Lung (tissue), 11 donors: ENCODE measurements at regions not wholly inside any gene's neighbourhood (a gene's known extent, or its start where the extent isn't known, plus 50 kb on each side); places are given as distances from the start of the nearest gene placed in this dataset.
"Not testable (repeated sequence)": the region's sequence is repeated elsewhere in the genome, so short reads cannot be mapped to it uniquely, and the experiment has no call there.

Source experiments
- ATAC-seq: fragments of 200-7000 bp; cut with Tn5 transposase; one replicate; pipeline ENCODE4 v1.9.1; 2020; ENCODE audit warnings: moderate number of reproducible peaks; ENCODE audit not compliant: insufficient read depth, low FRiP score
- DNase-seq, 3 donors: peaks; one replicate each; pipeline ENCODE4 v3.0.0-alpha.2; 2013 to 2017
- H3K27ac ChIP-seq, 2 donors: one replicate each; pipeline ENCODE4 v1.5.1; 2013; ENCODE audit warnings: mild to moderate bottlenecking in 2 of 2, moderate library complexity in 2 of 2, control low read depth in 1 of 2, inconsistent platforms in 1 of 2, low read depth in 1 of 2, low read length in 1 of 2
- H3K27me3 ChIP-seq, 3 donors: one replicate each; pipeline ENCODE4 v1.5.1; 2013; ENCODE audit warnings: low read length in 2 of 3; ENCODE audit not compliant: control insufficient read depth in 3 of 3, insufficient read depth in 3 of 3
- H3K36me3 ChIP-seq, 4 donors: one replicate each; pipeline ENCODE4 v1.5.1; 2013; ENCODE audit warnings: low read length in 4 of 4, mild to moderate bottlenecking in 1 of 4, moderate library complexity in 1 of 4; ENCODE audit not compliant: control insufficient read depth in 4 of 4, insufficient read depth in 4 of 4
- H3K4me1 ChIP-seq, 5 donors: one replicate each; pipeline ENCODE4 v1.5.1; 2013; ENCODE audit warnings: low read length in 5 of 5, mild to moderate bottlenecking in 2 of 5, moderate library complexity in 1 of 5; ENCODE audit not compliant: control insufficient read depth in 5 of 5, insufficient read depth in 5 of 5
- H3K4me3 ChIP-seq: one replicate; pipeline ENCODE4 v1.5.1; 2013; ENCODE audit warnings: mild to moderate bottlenecking, control low read depth, moderate library complexity
- H3K9ac ChIP-seq, 2 donors: one replicate each; pipeline ENCODE4 v1.5.1; 2013; ENCODE audit warnings: low read length in 2 of 2, control low read depth in 1 of 2; ENCODE audit not compliant: insufficient read depth in 1 of 2
- H3K9me3 ChIP-seq, 4 donors: one replicate each; pipeline ENCODE4 v1.5.1; 2013; ENCODE audit warnings: low read length in 3 of 4, mild to moderate bottlenecking in 1 of 4, moderate library complexity in 1 of 4; ENCODE audit not compliant: control insufficient read depth in 4 of 4, insufficient read depth in 3 of 4
- CTCF ChIP-seq: IDR thresholded peaks from 2 replicates; pipeline ENCODE4 v1.5.1; 2012; ENCODE audit warnings: mild to moderate bottlenecking; ENCODE audit errors: control extremely low read depth, extremely low read depth
- WGBS, 2 donors: extraction: QIAGEN DNeasy Blood & Tissue Kit; methylation state at CpG; one replicate each; pipeline ENCODE4 v1.1.7; 2013; 5-methylcytosine and 5-hydroxymethylcytosine counted together
- donor health status: control.
- donor health status: control.
- donor health status: Bipolar disorder and iron deficiency.
- donor health status: healthy.
- donor health status: DM: yes; HTN: yes; CAD: no.

GRCh38 chr2:234386971-234387370, 109.9 kb downstream of the ARL4C start:
- ATAC-seq (no peak), DNase-seq (no peak)
- no peak overlapping the region for H3K27ac ChIP-seq
- peaks cover 0 to 3% (median 0%) of the 10 kb centered on the region in 4 donors for H3K9me3 ChIP-seq
- WGBS, 2 donors: 90 to 94% methylated on average over 8 of the region's 8 CpGs
- no peaks in the 10 kb centered on the region for H3K4me1 ChIP-seq
- no peak for TF ChIP-seq CTCF
- no peaks in the 10 kb centered on the region for H3K36me3 ChIP-seq
- no peak overlapping the region for H3K4me3 ChIP-seq
- no peak overlapping the region for H3K9ac ChIP-seq
- peaks cover 0 to 2% (median 0%) of the 10 kb centered on the region in 3 donors for H3K27me3 ChIP-seq

- DNase-seq (no peak), ATAC-seq (no peak)
- no peak overlapping the region for H3K27ac ChIP-seq
- no peak for TF ChIP-seq CTCF
- H3K9me3 ChIP-seq: peaks cover 0 to 3% (median 0%) of the 10 kb centered on the region in 4 donors
- H3K4me3 ChIP-seq: no peak overlapping the region
- no peaks in the 10 kb centered on the region for H3K36me3 ChIP-seq
- no peak overlapping the region for H3K9ac ChIP-seq
- peaks cover 0 to 6% (median 2%) of the 10 kb centered on the region in 5 donors for H3K4me1 ChIP-seq
- H3K27me3 ChIP-seq: peaks cover 0 to 2% (median 0%) of the 10 kb centered on the region in 3 donors
Measured at GRCh38 chr2:234382131-234382530, 114.8 kb downstream of the ARL4C start.

GRCh38 chr2:234378958-234379357, 117.9 kb downstream of the ARL4C start:
- not testable (repeated sequence) for H3K9ac ChIP-seq, ATAC-seq, H3K36me3 ChIP-seq, H3K4me3 ChIP-seq, H3K27me3 ChIP-seq, H3K27ac ChIP-seq, H3K9me3 ChIP-seq, DNase-seq
- WGBS, 2 donors: 84 to 93% methylated on average over 2 of the region's 2 CpGs
- peaks cover 0 to 18% (median 2%) of the 10 kb centered on the region in 5 donors for H3K4me1 ChIP-seq

- WGBS, 2 donors: 53 to 84% methylated on average over 4 of the region's 4 CpGs
- peaks cover 0 to 18% (median 2%) of the 10 kb centered on the region in 5 donors for H3K4me1 ChIP-seq
- H3K27ac ChIP-seq: no peak overlapping the region
- no peak for ATAC-seq
- H3K27me3 ChIP-seq: peaks cover 0 to 2% (median 0%) of the 10 kb centered on the region in 3 donors
- no peaks in the 10 kb centered on the region for H3K36me3 ChIP-seq
- TF ChIP-seq CTCF: no peak
- no peak overlapping the region for H3K4me3 ChIP-seq
- peak in 1 of 3 donors; percentile 10 for DNase-seq
- no peak overlapping the region for H3K9ac ChIP-seq
- H3K9me3 ChIP-seq: no peaks in the 10 kb centered on the region
Measured at GRCh38 chr2:234378440-234378839, 118.4 kb downstream of the ARL4C start.
